H1 (cell line): ENCODE measurements at regions not wholly inside any gene's neighbourhood (a gene's known extent, or its start where the extent isn't known, plus 50 kb on each side); places are given as distances from the start of the nearest gene placed in this dataset.

ENCODE experiments used
- CTCF ChIA-PET: fragments of 300-600 bp; sonication (Branson Sonifier 250); formaldehyde crosslinking; loops from one replicate; lab custom pipeline; 2021; ENCODE audit not compliant: partially characterized antibody; lab: Charles Lee
- POLR2A ChIA-PET: fragments of 300-600 bp; sonication (Branson Sonifier 250); formaldehyde crosslinking; loops from one replicate; lab custom pipeline; 2021; ENCODE audit warnings: inconsistent platforms; ENCODE audit not compliant: partially characterized antibody; lab: Charles Lee
- DNase-seq, 2 experiments: peaks; one replicate each; pipeline versions ENCODE4 v3.0.0 to v3.0.0-alpha.2; 2010 to 2022; ENCODE audit warnings: low spot score in 2 of 2, low read depth in 1 of 2, mixed read lengths in 1 of 2
- FAIRE-seq: peaks from 2 replicates; lab custom pipeline; 2011; peaks lifted over from hg19 to GRCh38; lab: Jason Lieb, UNC
- H2AFZ ChIP-seq: 2 replicates; pipeline ENCODE4 v1.8.1; 2012; ENCODE audit warnings: low read length, inconsistent platforms
- H2AK5ac ChIP-seq: 2 replicates; pipeline ENCODE4 v1.6.1; 2013; ENCODE audit warnings: low read depth, low read length
- H2BK120ac ChIP-seq: replicated peaks from 2 replicates; pipeline ENCODE3; 2013; ENCODE audit warnings: low read depth, low read length, inconsistent platforms
- H2BK12ac ChIP-seq: 2 replicates; pipeline ENCODE4 v1.6.1; 2013; ENCODE audit warnings: low read depth, low read length
- H2BK15ac ChIP-seq: 2 replicates; pipeline ENCODE4 v1.6.1; 2013; ENCODE audit warnings: low read length
- H2BK20ac ChIP-seq: 2 replicates; pipeline ENCODE4 v1.6.1; 2013; ENCODE audit warnings: low read length
- H2BK5ac ChIP-seq: 2 replicates; pipeline ENCODE4 v1.6.1; 2013; ENCODE audit warnings: low read depth, low read length
- H3K14ac ChIP-seq: 2 replicates; pipeline ENCODE4 v1.6.1; 2013; ENCODE audit warnings: inconsistent platforms; ENCODE audit not compliant: insufficient read length
- H3K18ac ChIP-seq: 2 replicates; pipeline ENCODE4 v1.6.1; 2013; ENCODE audit warnings: low read length; ENCODE audit errors: extremely low read depth
- H3K23ac ChIP-seq: 2 replicates; pipeline ENCODE4 v1.6.1; 2013; ENCODE audit warnings: inconsistent platforms; ENCODE audit not compliant: insufficient read length
- H3K23me2 ChIP-seq: 2 replicates; pipeline ENCODE4 v1.6.1; 2013; ENCODE audit warnings: low read depth, low read length
- H3K27ac ChIP-seq: 2 replicates; pipeline ENCODE4 v1.6.1; 2011; ENCODE audit warnings: low read depth, low read length, inconsistent platforms
- H3K27me3 ChIP-seq, 4 experiments: replicated peaks in 1 of 4; 1 replicate in 1 of 4; 2 replicates in 3 of 4; pipeline versions ENCODE4 v1.6.1 to v1.8.1; 2011 to 2013; ENCODE audit warnings: low read length in 3 of 4, mild to moderate bottlenecking in 3 of 4, inconsistent platforms in 2 of 4, mixed read lengths in 2 of 4, moderate library complexity in 1 of 4; ENCODE audit not compliant: control insufficient read depth in 3 of 4, insufficient read depth in 3 of 4; ENCODE audit errors: extremely low read depth in 1 of 4
- H3K36me3 ChIP-seq, 4 experiments: 2 replicates each; pipeline versions ENCODE4 v1.6.1 to v1.8.1; 2011 to 2013; ENCODE audit warnings: mild to moderate bottlenecking in 4 of 4, low read length in 3 of 4, moderate library complexity in 2 of 4, control low read depth in 1 of 4, inconsistent platforms in 1 of 4; ENCODE audit not compliant: insufficient read depth in 4 of 4, control insufficient read depth in 2 of 4
- H3K4ac ChIP-seq: replicated peaks from 2 replicates; pipeline ENCODE3; 2013; ENCODE audit warnings: low read length, low read depth, mixed read lengths, inconsistent platforms; ENCODE audit not compliant: insufficient read length
- H3K4me1 ChIP-seq, 4 experiments: replicated peaks in 1 of 4; 1 replicate in 1 of 4; 2 replicates in 3 of 4; pipeline versions ENCODE4 v1.6.1 to v1.8.1; 2011 to 2013; ENCODE audit warnings: low read length in 3 of 4, inconsistent platforms in 2 of 4, mixed read lengths in 1 of 4; ENCODE audit not compliant: insufficient read depth in 4 of 4, control insufficient read depth in 3 of 4
- H3K4me2 ChIP-seq, 2 experiments: 2 replicates each; pipeline versions ENCODE4 v1.6.1 to v1.8.1; 2011 to 2013; ENCODE audit warnings: low read depth in 2 of 2, low read length in 2 of 2, control low read depth in 1 of 2, inconsistent platforms in 1 of 2, mild to moderate bottlenecking in 1 of 2; ENCODE audit not compliant: insufficient read depth in 1 of 2
- H3K4me3 ChIP-seq, 4 experiments: fragments of 200-600, 300-600 bp in 1 of 4; sonication (generic), shearing (Covaris generic), sonication (Bioruptor Twin) in 1 of 4; 2 replicates each; pipeline versions ENCODE4 v1.5.1 to v1.8.1; 2011 to 2016; ENCODE audit warnings: low read length in 4 of 4, low read depth in 3 of 4, control low read depth in 2 of 4, inconsistent platforms in 2 of 4, mild to moderate bottlenecking in 2 of 4, mixed read lengths in 1 of 4, moderate library complexity in 1 of 4; ENCODE audit not compliant: insufficient read depth in 2 of 4; ENCODE audit errors: extremely low read depth in 1 of 4
- H3K56ac ChIP-seq: replicated peaks from 2 replicates; pipeline ENCODE3; 2013; ENCODE audit warnings: low read depth, mild to moderate bottlenecking, mixed read lengths, low read length, inconsistent platforms; ENCODE audit not compliant: insufficient read length
- H3K79me1 ChIP-seq: 2 replicates; pipeline ENCODE4 v1.6.1; 2013; ENCODE audit warnings: low read depth, low read length, control low read depth
- H3K79me2 ChIP-seq, 2 experiments: 2 replicates each; pipeline versions ENCODE4 v1.6.1 to v1.8.1; 2012 to 2013; ENCODE audit warnings: low read length in 2 of 2, mild to moderate bottlenecking in 2 of 2, inconsistent platforms in 1 of 2; ENCODE audit not compliant: insufficient read depth in 2 of 2, control insufficient read depth in 1 of 2
- H3K9ac ChIP-seq, 4 experiments: replicated peaks in 1 of 4; 1 replicate in 1 of 4; 2 replicates in 3 of 4; pipeline versions ENCODE4 v1.6.1 to v1.8.1; 2011 to 2013; ENCODE audit warnings: low read depth in 3 of 4, low read length in 3 of 4, control low read depth in 2 of 4, mild to moderate bottlenecking in 2 of 4, moderate library complexity in 2 of 4, inconsistent platforms in 1 of 4; ENCODE audit errors: extremely low read depth in 1 of 4
- H3K9me3 ChIP-seq, 2 experiments: 2 replicates each; pipeline versions ENCODE4 v1.6.1 to v1.8.1; 2012 to 2013; ENCODE audit warnings: mild to moderate bottlenecking in 2 of 2, moderate library complexity in 2 of 2, control low read depth in 1 of 2, inconsistent platforms in 1 of 2, low read depth in 1 of 2, low read length in 1 of 2, mixed read lengths in 1 of 2; ENCODE audit not compliant: insufficient read depth in 2 of 2
- H4K20me1 ChIP-seq, 2 experiments: replicated peaks in 1 of 2; 2 replicates each; pipeline versions ENCODE3 to v1.8.1; 2011 to 2013; ENCODE audit warnings: inconsistent platforms in 2 of 2, low read length in 2 of 2, mild to moderate bottlenecking in 1 of 2; ENCODE audit not compliant: insufficient read depth in 2 of 2, control insufficient read depth in 1 of 2
- H4K5ac ChIP-seq: 2 replicates; pipeline ENCODE4 v1.6.1; 2013; ENCODE audit warnings: low read length, low read depth, mixed read lengths, inconsistent platforms; ENCODE audit not compliant: insufficient read length
- H4K8ac ChIP-seq: 2 replicates; pipeline ENCODE4 v1.8.0; 2013; ENCODE audit warnings: mild to moderate bottlenecking, moderate library complexity, low read length, inconsistent platforms; ENCODE audit not compliant: insufficient read depth; ENCODE audit errors: extremely low read depth
- H4K91ac ChIP-seq: replicated peaks from 2 replicates; pipeline ENCODE3; 2013; ENCODE audit warnings: low read length, mixed read lengths, inconsistent platforms; ENCODE audit not compliant: insufficient read length
- CHD2 ChIP-seq: IDR thresholded peaks from 2 replicates; pipeline ENCODE4 v1.6.1; 2012; ENCODE audit warnings: low read length, improper control_type of control experiment
- HDAC6 ChIP-seq: IDR thresholded peaks from one replicate; pipeline ENCODE4 v1.7.1; 2012; ENCODE audit warnings: low read depth, mild to moderate bottlenecking, inconsistent platforms, low read length, moderate library complexity
- JUN ChIP-seq: IDR thresholded peaks from 2 replicates; pipeline ENCODE4 v1.6.1; 2011; ENCODE audit warnings: low read depth, mild to moderate bottlenecking, improper control_type of control experiment, low read length
- KDM5A ChIP-seq: fragments of 200-600 bp; IDR thresholded peaks from 2 replicates; pipeline ENCODE4 v1.7.1; 2012; ENCODE audit warnings: mild to moderate bottlenecking, low read length, inconsistent platforms, mixed read lengths
- MAFK ChIP-seq: IDR thresholded peaks from 2 replicates; pipeline ENCODE4 v1.6.1; 2012; ENCODE audit warnings: low read depth, mild to moderate bottlenecking, improper control_type of control experiment, low read length
- WGBS, 2 experiments: shearing (Covaris generic) in 1 of 2; methylation state at CpG; one replicate each; pipeline versions ENCODE4 v1.1.6 to v1.1.7; 2013 to 2015; ENCODE audit warnings: low lambda C conversion rate in 2 of 2, mixed read lengths in 2 of 2, inconsistent platforms in 1 of 2, low coverage in 1 of 2, missing lambda C conversion rate in 1 of 2; ENCODE audit not compliant: insufficient replicate concordance in 2 of 2, insufficient coverage in 1 of 2, insufficient read length in 1 of 2; ENCODE audit errors: extremely low coverage in 1 of 2, missing lambda C conversion rate in 1 of 2; 5-methylcytosine and 5-hydroxymethylcytosine counted together

- H2BK5ac ChIP-seq, result no peak overlapping the region
- no peak overlapping the region for H3K23ac ChIP-seq
- no peak overlapping the region for H4K91ac ChIP-seq
- no peaks in the 10 kb centered on the region for H3K23me2 ChIP-seq
- no peak overlapping the region for H3K9ac ChIP-seq
- POLR2A ChIA-PET, result no interaction called here
- no peaks in the 10 kb centered on the region for H3K79me2 ChIP-seq
- no peak overlapping the region for H3K4me2 ChIP-seq
- H3K36me3 ChIP-seq, result no peaks in the 10 kb centered on the region
- no peak overlapping the region for H4K5ac ChIP-seq
- no peak overlapping the region for H2BK12ac ChIP-seq
- no peak overlapping the region for H3K14ac ChIP-seq
- TF ChIP-seq MAFK (no peak), HDAC6 (no peak), JUN (no peak), CHD2 (no peak), KDM5A (no peak)
- H3K4ac ChIP-seq, result no peak overlapping the region
- H3K79me1 ChIP-seq, result no peaks in the 10 kb centered on the region
- FAIRE-seq (no peak), DNase-seq (no peak)
- no peak overlapping the region for H4K8ac ChIP-seq
- no peaks in the 10 kb centered on the region for H4K20me1 ChIP-seq
- 87% methylated on average over 1 of the region's 1 CpG; no CpG with 5 or more reads in 1 of the 2 experiments for WGBS, 2 experiments
- H2AK5ac ChIP-seq, result no peak overlapping the region
- no peaks in the 10 kb centered on the region for H3K27me3 ChIP-seq
- H2BK15ac ChIP-seq, result no peak overlapping the region
- H3K4me1 ChIP-seq, result no peaks in the 10 kb centered on the region; a peak in 3 of 7 replicates
- H3K4me3 ChIP-seq, result no peak overlapping the region
- no peak overlapping the region for H2BK20ac ChIP-seq
- no peak overlapping the region for H3K56ac ChIP-seq
- no peak overlapping the region for H3K18ac ChIP-seq
- no peak overlapping the region for H3K27ac ChIP-seq
- H2AFZ ChIP-seq, result no peak overlapping the region
- no peak overlapping the region for H2BK120ac ChIP-seq
- CTCF ChIA-PET, result no interaction called here
- H3K9me3 ChIP-seq, result no peaks in the 10 kb centered on the region
Measured at GRCh38 chr3:39605837-39606236, 138.4 kb downstream of the MOBP start.
